ENCODE measurements at regions not wholly inside any gene's neighbourhood (a gene's known extent, or its start where the extent isn't known, plus 50 kb on each side); places are given as distances from the start of the nearest gene placed in this dataset.

- Histone ChIP-seq H3K27ac (no peak overlapping the region), H3K4me3 (no peak overlapping the region), H3K4me1 (replicated peaks in 1 of 2) (no peaks in the 10 kb centered on the region)
- in situ Hi-C loops (cut with MboI; ENCODE audit: low pct_unique_long_range_greater_than_20kb in 2 of 9, low sequenced_read_pairs in 9 of 9, unreplicated experiment in 9 of 9): no loop called here
- ATAC-seq (replicated peaks in 6 of 8): no peak
Measured at GRCh38 chr2:194610297-194610696, 1046.7 kb upstream of the SLC39A10 start.

- Histone ChIP-seq H3K4me1 (replicated peaks in 1 of 2) (no peaks in the 10 kb centered on the region), H3K4me3 (no peak overlapping the region), H3K27ac (no peak overlapping the region)
- WGBS, 10 experiments: 53 to 100% (median 88%) methylated on average over 1 to 5 of the region's 5 CpGs; no CpG with 5 or more reads in 2 of the 10 experiments
- ATAC-seq (replicated peaks in 6 of 8): no peak
- in situ Hi-C loops (cut with MboI; ENCODE audit: low pct_unique_long_range_greater_than_20kb in 2 of 9, low sequenced_read_pairs in 9 of 9, unreplicated experiment in 9 of 9): no loop called here
Measured at GRCh38 chr2:194603429-194603828, 1053.6 kb upstream of the SLC39A10 start.

GRCh38 chr2:194602750-194603149 lies 1054.3 kb upstream of the SLC39A10 start:
- ATAC-seq (replicated peaks in 6 of 8): no peak
- Histone ChIP-seq H3K27ac (no peak overlapping the region), H3K4me1 (replicated peaks in 1 of 2) (no peaks in the 10 kb centered on the region), H3K4me3 (no peak overlapping the region)
- 14 to 100% (median 94%) methylated on average over 1 to 5 of the region's 5 CpGs; no CpG with 5 or more reads in 3 of the 10 experiments for WGBS, 10 experiments
- in situ Hi-C loops (cut with MboI; ENCODE audit: low pct_unique_long_range_greater_than_20kb in 2 of 9, low sequenced_read_pairs in 9 of 9, unreplicated experiment in 9 of 9): no loop called here

- peaks cover 0 to 7% of the 10 kb centered on the region in 2 donors for H3K4me1 ChIP-seq (replicated peaks in 1 of 2)
- H3K4me3 ChIP-seq: no peak overlapping the region
- ATAC-seq (replicated peaks in 6 of 8): no peak
- in situ Hi-C loops (cut with MboI; ENCODE audit: low pct_unique_long_range_greater_than_20kb in 2 of 9, low sequenced_read_pairs in 9 of 9, unreplicated experiment in 9 of 9): no loop called here
- 0 to 100% (median 17%) methylated on average over 1 of the region's 1 CpG; no CpG with 5 or more reads in 3 of the 10 experiments for WGBS, 10 experiments
- H3K27ac ChIP-seq: no peak overlapping the region
Measured at GRCh38 chr2:194591192-194591591, 1065.8 kb upstream of the SLC39A10 start.

GRCh38 chr2:194587739-194588270 lies 1069.2 kb upstream of the SLC39A10 start:
- in situ Hi-C loops (cut with MboI; ENCODE audit: low pct_unique_long_range_greater_than_20kb in 2 of 9, low sequenced_read_pairs in 9 of 9, unreplicated experiment in 9 of 9): no loop called here
- Histone ChIP-seq H3K4me1 (replicated peaks in 1 of 2) (peaks cover 0 to 7% of the 10 kb centered on the region in 2 donors), H3K27ac (no peak overlapping the region), H3K4me3 (no peak overlapping the region)
- 0 to 75% (median 38%) methylated on average over 1 of the region's 1 CpG; no CpG with 5 or more reads in 1 of the 10 experiments for WGBS, 10 experiments
- ATAC-seq (replicated peaks in 6 of 8): peak in 4 of 8 experiments; percentile 57 to 73 (median 72)

GRCh38 chr2:194567661-194568017 lies 1089.4 kb upstream of the SLC39A10 start:
- in situ Hi-C loops (cut with MboI; ENCODE audit: low pct_unique_long_range_greater_than_20kb in 2 of 9, low sequenced_read_pairs in 9 of 9, unreplicated experiment in 9 of 9): loop anchor here in 1 of 9 experiments (25.0 kb wide), 1 partner anchor 745 kb away; no protein-coding TSS in a partner anchor
- no peak for ATAC-seq (replicated peaks in 6 of 8)

GRCh38 chr2:194566907-194567660 lies 1089.9 kb upstream of the SLC39A10 start:
- ATAC-seq (replicated peaks in 6 of 8): no peak
- 8 to 100% (median 81%) methylated on average over 1 of the region's 1 CpG; no CpG with 5 or more reads in 2 of the 10 experiments for WGBS, 10 experiments
- H3K4me3 ChIP-seq: no peak overlapping the region
- in situ Hi-C loops (cut with MboI; ENCODE audit: low pct_unique_long_range_greater_than_20kb in 2 of 9, low sequenced_read_pairs in 9 of 9, unreplicated experiment in 9 of 9): loop anchor here in 1 of 9 experiments (25.0 kb wide), 1 partner anchor 745 kb away; no protein-coding TSS in a partner anchor
- no peaks in the 10 kb centered on the region for H3K4me1 ChIP-seq (replicated peaks in 1 of 2)
- H3K27ac ChIP-seq: no peak overlapping the region

More at GRCh38 chr2:194567661-194568017, 1089.4 kb upstream of the SLC39A10 start:
- Histone ChIP-seq H3K4me1 (replicated peaks in 1 of 2) (no peaks in the 10 kb centered on the region), H3K27ac (no peak overlapping the region), H3K4me3 (no peak overlapping the region)
- WGBS, 10 experiments: 0 to 92% (median 73%) methylated on average over 1 to 2 of the region's 2 CpGs

GRCh38 chr2:194564422-194564821 lies 1092.6 kb upstream of the SLC39A10 start:
- WGBS, 10 experiments: 0 to 100% (median 77%) methylated on average over 1 to 2 of the region's 2 CpGs; no CpG with 5 or more reads in 1 of the 10 experiments
- no peak for ATAC-seq (replicated peaks in 6 of 8)

GRCh38 chr2:194562329-194562728 lies 1094.7 kb upstream of the SLC39A10 start:
- no peak overlapping the region for H3K27ac ChIP-seq
- H3K4me3 ChIP-seq: no peak overlapping the region
- 20 to 100% (median 70%) methylated on average over 1 to 2 of the region's 2 CpGs; no CpG with 5 or more reads in 4 of the 10 experiments for WGBS, 10 experiments
- in situ Hi-C loops (cut with MboI; ENCODE audit: low pct_unique_long_range_greater_than_20kb in 2 of 9, low sequenced_read_pairs in 9 of 9, unreplicated experiment in 9 of 9): loop anchor here in 1 of 9 experiments (25.0 kb wide), 1 partner anchor 750 kb away; no protein-coding TSS in a partner anchor
- ATAC-seq (replicated peaks in 6 of 8): no peak
- no peaks in the 10 kb centered on the region for H3K4me1 ChIP-seq (replicated peaks in 1 of 2)

More at GRCh38 chr2:194564422-194564821, 1092.6 kb upstream of the SLC39A10 start:
- Histone ChIP-seq H3K4me3 (no peak overlapping the region), H3K4me1 (replicated peaks in 1 of 2) (no peaks in the 10 kb centered on the region), H3K27ac (no peak overlapping the region)
- in situ Hi-C loops (cut with MboI; ENCODE audit: low pct_unique_long_range_greater_than_20kb in 2 of 9, low sequenced_read_pairs in 9 of 9, unreplicated experiment in 9 of 9): loop anchor here in 1 of 9 experiments (25.0 kb wide), 1 partner anchor 748 kb away; no protein-coding TSS in a partner anchor

GRCh38 chr2:194559964-194560363 lies 1097.1 kb upstream of the SLC39A10 start:
- Histone ChIP-seq H3K4me1 (replicated peaks in 1 of 2) (no peaks in the 10 kb centered on the region), H3K4me3 (no peak overlapping the region), H3K27ac (no peak overlapping the region)
- no peak for ATAC-seq (replicated peaks in 6 of 8)
- in situ Hi-C loops (cut with MboI; ENCODE audit: low pct_unique_long_range_greater_than_20kb in 2 of 9, low sequenced_read_pairs in 9 of 9, unreplicated experiment in 9 of 9): loop anchor here in 1 of 9 experiments (25.0 kb wide), 1 partner anchor 752 kb away; no protein-coding TSS in a partner anchor
- WGBS, 10 experiments: 32 to 95% (median 71%) methylated on average over 1 to 3 of the region's 3 CpGs; no CpG with 5 or more reads in 4 of the 10 experiments

GRCh38 chr2:194559523-194559922 lies 1097.5 kb upstream of the SLC39A10 start:
- no peak overlapping the region for H3K4me3 ChIP-seq
- in situ Hi-C loops (cut with MboI; ENCODE audit: low pct_unique_long_range_greater_than_20kb in 2 of 9, low sequenced_read_pairs in 9 of 9, unreplicated experiment in 9 of 9): loop anchor here in 1 of 9 experiments (25.0 kb wide), 1 partner anchor 753 kb away; no protein-coding TSS in a partner anchor
- ATAC-seq (replicated peaks in 6 of 8): no peak
- no peaks in the 10 kb centered on the region for H3K4me1 ChIP-seq (replicated peaks in 1 of 2)
- WGBS, 10 experiments: 0 to 90% (median 71%) methylated on average over 1 to 3 of the region's 5 CpGs; no CpG with 5 or more reads in 3 of the 10 experiments
- no peak overlapping the region for H3K27ac ChIP-seq

- WGBS, 10 experiments: 0 to 100% (median 85%) methylated on average over 1 of the region's 1 CpG
- Histone ChIP-seq H3K4me3 (no peak overlapping the region), H3K27ac (no peak overlapping the region), H3K4me1 (replicated peaks in 1 of 2) (no peaks in the 10 kb centered on the region)
- no peak for ATAC-seq (replicated peaks in 6 of 8)
- in situ Hi-C loops (cut with MboI; ENCODE audit: low pct_unique_long_range_greater_than_20kb in 2 of 9, low sequenced_read_pairs in 9 of 9, unreplicated experiment in 9 of 9): loop anchor here in 1 of 9 experiments (25.0 kb wide), 1 partner anchor 754 kb away; no protein-coding TSS in a partner anchor
Measured at GRCh38 chr2:194557993-194558392, 1099.0 kb upstream of the SLC39A10 start.

- in situ Hi-C loops (cut with MboI; ENCODE audit: low pct_unique_long_range_greater_than_20kb in 2 of 9, low sequenced_read_pairs in 9 of 9, unreplicated experiment in 9 of 9): loop anchor here in 1 of 9 experiments (25.0 kb wide), 1 partner anchor 756 kb away; no protein-coding TSS in a partner anchor
- Histone ChIP-seq H3K27ac (no peak overlapping the region), H3K4me1 (replicated peaks in 1 of 2) (no peaks in the 10 kb centered on the region), H3K4me3 (no peak overlapping the region)
- peak in 5 of 8 experiments; percentile 24 to 70 (median 45) for ATAC-seq (replicated peaks in 6 of 8)
- WGBS, 10 experiments: 0 to 100% (median 88%) methylated on average over 1 to 3 of the region's 3 CpGs; no CpG with 5 or more reads in 1 of the 10 experiments
Measured at GRCh38 chr2:194556629-194557028, 1100.4 kb upstream of the SLC39A10 start.

All from motor neuron (in vitro differentiated cells).